SK-N-MC (cell line): ENCODE measurements at regions not wholly inside any gene's neighbourhood (a gene's known extent, or its start where the extent isn't known, plus 50 kb on each side); places are given as distances from the start of the nearest gene placed in this dataset.

Experiments used
- EZH2 ChIP-seq: fragments of 200-600 bp; sonication (generic); IDR thresholded peaks from one replicate; pipeline ENCODE4 v1.6.1; 2017; ENCODE audit warnings: antibody characterized with exemption
- FOXP2 ChIP-seq: optimal IDR thresholded peaks from 2 replicates; pipeline ENCODE3; 2011; ENCODE audit warnings: mild to moderate bottlenecking, moderate library complexity; ENCODE audit not compliant: insufficient read depth; ENCODE audit errors: extremely low read length, control extremely low read depth
- POLR2AphosphoS5 ChIP-seq: IDR thresholded peaks from 2 replicates; pipeline ENCODE4 v1.6.1; 2012; ENCODE audit warnings: mild to moderate bottlenecking, low read depth, low read length, borderline replicate concordance

DNA sequence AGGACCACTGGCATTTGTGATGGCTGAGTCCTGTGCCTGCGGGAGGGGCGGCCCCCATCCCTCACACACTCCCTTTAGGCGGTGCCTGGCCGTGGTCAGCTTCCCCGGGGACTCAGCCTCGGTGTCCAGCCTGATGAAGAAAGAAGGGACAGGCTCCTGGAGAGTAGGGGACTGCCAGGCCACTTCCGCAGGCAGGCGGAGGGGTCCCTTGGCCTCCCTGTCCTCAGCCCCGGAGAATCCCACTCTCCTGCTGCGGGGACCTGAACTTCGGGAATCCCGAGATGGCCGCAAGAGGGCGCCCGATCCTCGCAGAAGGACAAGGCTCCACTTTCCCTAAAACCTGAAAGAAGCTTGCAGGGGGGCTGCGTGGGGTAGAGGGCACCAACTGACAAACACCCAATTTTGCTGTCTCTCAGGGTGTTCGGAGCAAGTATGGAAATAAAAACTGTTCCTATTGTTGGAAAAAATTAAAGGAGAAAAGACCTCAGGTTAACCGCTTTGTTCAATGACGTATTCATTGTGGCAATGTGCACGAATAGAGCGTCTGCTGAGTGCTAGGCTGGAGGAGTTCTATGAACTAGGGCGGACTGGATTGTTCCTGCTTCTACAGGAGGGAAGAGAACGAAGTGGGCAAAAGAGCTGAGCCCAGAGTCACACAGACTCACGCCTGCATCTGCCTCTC is 297.3 kb downstream of the ZNF536 start:
- TF ChIP-seq EZH2 (no peak), POLR2AphosphoS5 (peak; percentile 22; the same call in 1 of the 2 replicates), FOXP2 (no peak)
